ENCODE measurements at regions not wholly inside any gene's neighbourhood (a gene's known extent, or its start where the extent isn't known, plus 50 kb on each side); places are given as distances from the start of the nearest gene placed in this dataset.

- TF ChIP-seq POLR2A (IDR thresholded peaks at IDR 0.05) (no peak), CTCF (IDR thresholded peaks at IDR 0.05) (no peak)
These were observed 243.1 kb upstream of the CTSO start for GRCh38 chr4:156196722-156197121.

Data from body of pancreas (tissue), 4 donors.